K562 (cell line): ENCODE measurements at regions not wholly inside any gene's neighbourhood (a gene's known extent, or its start where the extent isn't known, plus 50 kb on each side); places are given as distances from the start of the nearest gene placed in this dataset.

Experiments used
- ATAC-seq: fragments of 200-7000 bp; cut with Tn5 transposase; 3 replicates; pipeline ENCODE4 v1.9.1; 2020; ENCODE audit warnings: moderate library complexity
- BruUV-seq: library from RNA; stranded (reverse); fragments of 400-500 nt; replicated peaks from 2 replicates; lab custom pipeline; 2021; lab: Mats Ljungman, UMichigan
- CTCF ChIA-PET: fragments of 300-600 bp; formaldehyde crosslinking; extraction: SDS; loops from one replicate; lab custom pipeline; 2021; ENCODE audit warnings: low intra/inter-chr PET ratio; lab: Yijun Ruan, JAX
- POLR2A ChIA-PET: fragments of 300-600, 350-650 bp; sonication (Branson Sonifier 250); formaldehyde crosslinking; extraction: SDS; loops from one replicate; lab custom pipeline; 2021; ENCODE audit warnings: antibody characterized with exemption, inconsistent platforms; lab: Yijun Ruan, JAX
- DNase-seq, 4 experiments: peaks; one replicate each; pipeline versions ENCODE4 v3.0.0 to v3.0.0-alpha.2; 2011 to 2018; ENCODE audit warnings: low spot score in 3 of 4, mixed read lengths in 3 of 4; ENCODE audit errors: extremely low read depth in 1 of 4
- FAIRE-seq: peaks from 2 replicates; lab custom pipeline; 2011; peaks lifted over from hg19 to GRCh38; lab: Jason Lieb, UNC
- H2AFZ ChIP-seq: 2 replicates; pipeline ENCODE4 v1.6.0; 2011; ENCODE audit warnings: low read depth, low read length, control low read depth, inconsistent platforms
- H3K27ac ChIP-seq: fragments of 200-600 bp; 3 replicates; pipeline ENCODE4 v1.8.0; 2011; ENCODE audit warnings: low read depth, mild to moderate bottlenecking, control low read depth, inconsistent platforms, low read length, moderate library complexity, mixed read lengths; ENCODE audit errors: extremely low read depth
- H3K27me3 ChIP-seq, 2 experiments: fragments of 300-600 bp in 1 of 2; 2 replicates in 1 of 2; 3 replicates in 1 of 2; pipeline versions ENCODE4 v1.6.0 to v1.8.0; 2011; ENCODE audit warnings: inconsistent platforms in 2 of 2, low read length in 2 of 2, mild to moderate bottlenecking in 1 of 2, mixed read lengths in 1 of 2, moderate library complexity in 1 of 2; ENCODE audit not compliant: control insufficient read depth in 2 of 2, insufficient read depth in 2 of 2
- H3K36me3 ChIP-seq: fragments of 300-600 bp; 3 replicates; pipeline ENCODE4 v1.8.0; 2011; ENCODE audit warnings: mild to moderate bottlenecking, low read length, inconsistent platforms; ENCODE audit not compliant: control insufficient read depth, insufficient read depth
- H3K4me1 ChIP-seq, 2 experiments: fragments of 200-600 bp in 1 of 2; replicated peaks in 1 of 2; 2 replicates in 1 of 2; 3 replicates in 1 of 2; pipeline versions ENCODE4 v1.5.1 to v1.8.0; 2011; ENCODE audit warnings: inconsistent platforms in 2 of 2, low read length in 2 of 2, mild to moderate bottlenecking in 1 of 2, mixed read lengths in 1 of 2, moderate library complexity in 1 of 2; ENCODE audit not compliant: control insufficient read depth in 2 of 2, insufficient read depth in 2 of 2
- H3K4me2 ChIP-seq: 2 replicates; pipeline ENCODE4 v1.6.1; 2011; ENCODE audit warnings: low read length, control low read depth, inconsistent platforms, mixed read lengths; ENCODE audit not compliant: insufficient read depth
- H3K4me3 ChIP-seq: fragments of 200-600 bp; sonication (generic), shearing (Covaris generic); 2 replicates; pipeline ENCODE4 v1.5.1; 2016; ENCODE audit warnings: control low read depth, inconsistent platforms
- H3K79me2 ChIP-seq: fragments of 200-600 bp; 3 replicates; pipeline ENCODE4 v1.8.0; 2011; ENCODE audit warnings: low read length, inconsistent platforms; ENCODE audit not compliant: control insufficient read depth, insufficient read depth
- H3K9ac ChIP-seq, 2 experiments: 2 replicates each; pipeline versions ENCODE4 v1.6.0 to v1.6.1; 2011; ENCODE audit warnings: low read depth in 2 of 2, low read length in 2 of 2, control low read depth in 1 of 2, inconsistent platforms in 1 of 2, mild to moderate bottlenecking in 1 of 2, mixed read lengths in 1 of 2; ENCODE audit not compliant: insufficient read depth in 1 of 2
- H3K9me1 ChIP-seq: one replicate; pipeline ENCODE4 v1.6.0; 2011; ENCODE audit warnings: inconsistent platforms, mild to moderate bottlenecking, low read length, moderate library complexity; ENCODE audit not compliant: control insufficient read depth, insufficient read depth
- H3K9me3 ChIP-seq: replicated peaks from 2 replicates; pipeline ENCODE4 v1.5.1; 2011; ENCODE audit warnings: low read depth, low read length, inconsistent platforms; ENCODE audit not compliant: control insufficient read depth, insufficient read depth
- H4K20me1 ChIP-seq: replicated peaks from 2 replicates; pipeline ENCODE4 v1.6.1; 2011; ENCODE audit warnings: low read length, inconsistent platforms, mixed read lengths; ENCODE audit not compliant: control insufficient read depth, insufficient read depth
- HNRNPLL ChIP-seq: fragments of 200-400 bp; formaldehyde crosslinking; IDR thresholded peaks from 2 replicates; pipeline ENCODE4 v1.6.1; 2017; ENCODE audit warnings: low read length, low read depth, mild to moderate bottlenecking; ENCODE audit not compliant: poor library complexity, severe bottlenecking
- NUFIP1 ChIP-seq: fragments of 450-650 bp; IDR thresholded peaks from 2 replicates; pipeline ENCODE4 v1.6.1; 2018; ENCODE audit not compliant: partially characterized antibody
- RBM39 ChIP-seq: fragments of 200-400 bp; formaldehyde crosslinking; optimal IDR thresholded peaks from 2 replicates; pipeline ENCODE3; 2018; ENCODE audit warnings: low read depth, low read length
- RNF2 ChIP-seq: sonication (generic); IDR thresholded peaks from 2 replicates; pipeline ENCODE4 v1.6.1; 2016
- SMAD2 ChIP-seq: fragments of 150-350 bp; IDR thresholded peaks from 2 replicates; pipeline ENCODE4 v1.6.1; 2014; ENCODE audit warnings: low read depth, mild to moderate bottlenecking, low read length
- SPI1 ChIP-seq: IDR thresholded peaks from 2 replicates; pipeline ENCODE4 v1.6.1; 2011; ENCODE audit warnings: low read depth, low read length, control low read depth, borderline replicate concordance
- ZNF133 ChIP-seq: fragments of 250-450 bp; sonication (Bioruptor Pico); IDR thresholded peaks from 2 replicates; pipeline ENCODE4 v1.4.0; 2020; ENCODE audit warnings: mild to moderate bottlenecking
- ZNF311 ChIP-seq: fragments of 250-450 bp; sonication (Bioruptor Pico); IDR thresholded peaks from 2 replicates; pipeline ENCODE4 v1.4.0; 2020; ENCODE audit warnings: mild to moderate bottlenecking, moderate library complexity
- WGBS: fragments of 100-300 bp; shearing (Covaris generic); methylation state at CpG from one replicate; pipeline ENCODE4 v1.1.6; 2016; ENCODE audit warnings: low coverage, mixed read lengths; ENCODE audit not compliant: insufficient coverage; ENCODE audit errors: missing lambda C conversion rate; 5-methylcytosine and 5-hydroxymethylcytosine counted together
- in situ Hi-C: fragments of 300-500 bp; cut with MboI; formaldehyde crosslinking; loops from 4 replicates; pipeline ENCODE4 v1.15.0; 2018; ENCODE audit warnings: inconsistent platforms, mixed read lengths
- intact Hi-C: fragments of 100-400 bp; cut with micrococcal nuclease; formaldehyde crosslinking; loops from 2 replicates; pipeline ENCODE4 v1.14.2; 2022
- TF ChIP-seq, protein P1 (sequence below), 2 experiments: fragments of 450-650 bp; formaldehyde crosslinking in 1 of 2; IDR thresholded peaks; 2 replicates each; pipeline versions ENCODE4 v1.4.0 to v1.6.1; 2014 to 2020; ENCODE audit warnings: mild to moderate bottlenecking in 2 of 2, borderline replicate concordance in 1 of 2, low read depth in 1 of 2

- WGBS = 2% methylated on average over 6 of the region's 6 CpGs
- no peak overlapping the region for H2AFZ ChIP-seq
- no peaks in the 10 kb centered on the region for H3K36me3 ChIP-seq
- ChIA-PET CTCF (no interaction called here), POLR2A (interaction anchor here (1.0 kb wide), 1 partner anchor 47 kb away, joined by 3 read pairs; no protein-coding TSS in a partner anchor)
- no peaks in the 10 kb centered on the region for H3K79me2 ChIP-seq
- no TSS peak for BruUV-seq
- DNase-seq = no peak
- H3K4me3 ChIP-seq = no peak overlapping the region
- no peak overlapping the region for H3K4me2 ChIP-seq
- no peaks in the 10 kb centered on the region; a peak in 1 of 5 replicates for H3K27me3 ChIP-seq
- no peak overlapping the region for H3K9ac ChIP-seq
- no peak for ATAC-seq
- no peak overlapping the region for H3K27ac ChIP-seq
- H3K4me1 ChIP-seq = no peaks in the 10 kb centered on the region
- no peaks in the 10 kb centered on the region for H3K9me3 ChIP-seq
- H3K9me1 ChIP-seq = no peaks in the 10 kb centered on the region
- FAIRE-seq = no peak
- intact Hi-C loops (no loop called here), in situ Hi-C loops (no loop called here)
- TF ChIP-seq SPI1 = no peak
- TF ChIP-seq, protein P1, sequence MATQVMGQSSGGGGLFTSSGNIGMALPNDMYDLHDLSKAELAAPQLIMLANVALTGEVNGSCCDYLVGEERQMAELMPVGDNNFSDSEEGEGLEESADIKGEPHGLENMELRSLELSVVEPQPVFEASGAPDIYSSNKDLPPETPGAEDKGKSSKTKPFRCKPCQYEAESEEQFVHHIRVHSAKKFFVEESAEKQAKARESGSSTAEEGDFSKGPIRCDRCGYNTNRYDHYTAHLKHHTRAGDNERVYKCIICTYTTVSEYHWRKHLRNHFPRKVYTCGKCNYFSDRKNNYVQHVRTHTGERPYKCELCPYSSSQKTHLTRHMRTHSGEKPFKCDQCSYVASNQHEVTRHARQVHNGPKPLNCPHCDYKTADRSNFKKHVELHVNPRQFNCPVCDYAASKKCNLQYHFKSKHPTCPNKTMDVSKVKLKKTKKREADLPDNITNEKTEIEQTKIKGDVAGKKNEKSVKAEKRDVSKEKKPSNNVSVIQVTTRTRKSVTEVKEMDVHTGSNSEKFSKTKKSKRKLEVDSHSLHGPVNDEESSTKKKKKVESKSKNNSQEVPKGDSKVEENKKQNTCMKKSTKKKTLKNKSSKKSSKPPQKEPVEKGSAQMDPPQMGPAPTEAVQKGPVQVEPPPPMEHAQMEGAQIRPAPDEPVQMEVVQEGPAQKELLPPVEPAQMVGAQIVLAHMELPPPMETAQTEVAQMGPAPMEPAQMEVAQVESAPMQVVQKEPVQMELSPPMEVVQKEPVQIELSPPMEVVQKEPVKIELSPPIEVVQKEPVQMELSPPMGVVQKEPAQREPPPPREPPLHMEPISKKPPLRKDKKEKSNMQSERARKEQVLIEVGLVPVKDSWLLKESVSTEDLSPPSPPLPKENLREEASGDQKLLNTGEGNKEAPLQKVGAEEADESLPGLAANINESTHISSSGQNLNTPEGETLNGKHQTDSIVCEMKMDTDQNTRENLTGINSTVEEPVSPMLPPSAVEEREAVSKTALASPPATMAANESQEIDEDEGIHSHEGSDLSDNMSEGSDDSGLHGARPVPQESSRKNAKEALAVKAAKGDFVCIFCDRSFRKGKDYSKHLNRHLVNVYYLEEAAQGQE (IDR thresholded peaks at IDR 0.05; ENCODE audit: borderline replicate concordance) = no peak
- TF ChIP-seq, protein P1 (CRISPR knock-in tag; IDR thresholded peaks at IDR 0.05; ENCODE audit: low read depth) = no peak
- no peak for TF ChIP-seq RBM39
- TF ChIP-seq ZNF311 (CRISPR knock-in tag) = no peak
- TF ChIP-seq SMAD2 = no peak
- no peak for TF ChIP-seq RNF2
- TF ChIP-seq HNRNPLL = no peak
- no peak for TF ChIP-seq ZNF133 (CRISPR knock-in tag)
- no peak for TF ChIP-seq NUFIP1
- no peaks in the 10 kb centered on the region for H4K20me1 ChIP-seq
These were observed 334.8 kb downstream of the CBLN1 start for GRCh38 chr16:48946686-48947370.
